ENCODE measurements at regions not wholly inside any gene's neighbourhood (a gene's known extent, or its start where the extent isn't known, plus 50 kb on each side); places are given as distances from the start of the nearest gene placed in this dataset.

GRCh38 chr5:120035181-120035580 lies 405.8 kb downstream of the FAM170A start:
- H3K4me1 ChIP-seq (ENCODE audit: control insufficient read depth in 2 of 2, insufficient read depth in 1 of 2, low read depth in 1 of 2, low read length in 2 of 2), result no peaks in the 10 kb centered on the region
- no peak overlapping the region for H3K27ac ChIP-seq (replicated peaks; ENCODE audit: low read length)
- no peak overlapping the region for H2AFZ ChIP-seq (ENCODE audit: low read length)
- H3K23ac ChIP-seq (ENCODE audit: low read depth, low read length, poor library complexity), result no peak overlapping the region
- H3K4ac ChIP-seq (ENCODE audit: low read length), result no peak overlapping the region
- H3K79me1 ChIP-seq (ENCODE audit: low read depth, low read length), result no peaks in the 10 kb centered on the region
- no peak for DNase-seq (ENCODE audit: low spot score)
- H4K91ac ChIP-seq (ENCODE audit: low read depth, low read length, poor library complexity), result no peak overlapping the region
- no peak overlapping the region for H2BK120ac ChIP-seq (ENCODE audit: low read depth, low read length)
- no peak overlapping the region for H2BK15ac ChIP-seq (ENCODE audit: low read length)
- no peak overlapping the region for H2BK12ac ChIP-seq (ENCODE audit: low read length)
- H3K4me2 ChIP-seq (ENCODE audit: insufficient read depth, low read length, poor library complexity, severe bottlenecking), result no peak overlapping the region
- no peak overlapping the region for H2AK5ac ChIP-seq (ENCODE audit: low read depth, low read length)
- H4K8ac ChIP-seq (ENCODE audit: low read depth, low read length), result no peak overlapping the region
- H2BK5ac ChIP-seq (ENCODE audit: low read length), result no peak overlapping the region
- no peaks in the 10 kb centered on the region for H3K27me3 ChIP-seq (ENCODE audit: control insufficient read depth in 3 of 3, insufficient read depth in 3 of 3, low read depth in 1 of 3, low read length in 3 of 3)
- H3K4me3 ChIP-seq (ENCODE audit: low read length in 2 of 2), result no peak overlapping the region
- H3K36me3 ChIP-seq (replicated peaks in 1 of 2; ENCODE audit: control insufficient read depth in 2 of 2, insufficient read depth in 2 of 2, low read length in 2 of 2), result no peaks in the 10 kb centered on the region
- no peak overlapping the region for H3K18ac ChIP-seq (ENCODE audit: low read length)
- H3K14ac ChIP-seq (ENCODE audit: low read length), result no peak overlapping the region
- H3K9me3 ChIP-seq (replicated peaks in 1 of 2; ENCODE audit: control insufficient read depth in 2 of 2, insufficient read depth in 1 of 2, low read depth in 1 of 2, low read length in 2 of 2), result no peaks in the 10 kb centered on the region
- H3K9ac ChIP-seq (ENCODE audit: low read depth, low read length, poor library complexity), result no peak overlapping the region

- H2AFZ ChIP-seq (ENCODE audit: low read length), result no peak overlapping the region
- no peak overlapping the region for H3K18ac ChIP-seq (ENCODE audit: low read length)
- no peak overlapping the region for H2BK12ac ChIP-seq (ENCODE audit: low read length)
- H3K27me3 ChIP-seq (ENCODE audit: control insufficient read depth in 3 of 3, insufficient read depth in 3 of 3, low read depth in 1 of 3, low read length in 3 of 3), result no peaks in the 10 kb centered on the region
- H2BK5ac ChIP-seq (ENCODE audit: low read length), result no peak overlapping the region
- no peak overlapping the region for H3K14ac ChIP-seq (ENCODE audit: low read length)
- no CpG with 5 or more reads among the region's 16 CpGs for WGBS, 2 donors (ENCODE audit: extremely low coverage in 2 of 2, insufficient read length in 2 of 2, insufficient replicate concordance in 1 of 2)
- no peak overlapping the region for H2AK5ac ChIP-seq (ENCODE audit: low read depth, low read length)
- H2BK15ac ChIP-seq (ENCODE audit: low read length), result no peak overlapping the region
- no peak overlapping the region for H3K4ac ChIP-seq (ENCODE audit: low read length)
- no peaks in the 10 kb centered on the region for H3K4me1 ChIP-seq (ENCODE audit: control insufficient read depth in 2 of 2, insufficient read depth in 1 of 2, low read depth in 1 of 2, low read length in 2 of 2)
- no peak overlapping the region for H4K91ac ChIP-seq (ENCODE audit: low read depth, low read length, poor library complexity)
- no peak overlapping the region for H3K4me3 ChIP-seq (ENCODE audit: low read length in 2 of 2)
- H2BK120ac ChIP-seq (ENCODE audit: low read depth, low read length), result no peak overlapping the region
- H3K79me1 ChIP-seq (ENCODE audit: low read depth, low read length), result no peaks in the 10 kb centered on the region
- H3K27ac ChIP-seq (replicated peaks; ENCODE audit: low read length), result no peak overlapping the region
- no peaks in the 10 kb centered on the region for H3K36me3 ChIP-seq (replicated peaks in 1 of 2; ENCODE audit: control insufficient read depth in 2 of 2, insufficient read depth in 2 of 2, low read length in 2 of 2)
- no peak overlapping the region for H3K23ac ChIP-seq (ENCODE audit: low read depth, low read length, poor library complexity)
- no peak overlapping the region for H3K9ac ChIP-seq (ENCODE audit: low read depth, low read length, poor library complexity)
- H3K9me3 ChIP-seq (replicated peaks in 1 of 2; ENCODE audit: control insufficient read depth in 2 of 2, insufficient read depth in 1 of 2, low read depth in 1 of 2, low read length in 2 of 2), result no peaks in the 10 kb centered on the region
- H3K4me2 ChIP-seq (ENCODE audit: insufficient read depth, low read length, poor library complexity, severe bottlenecking), result no peak overlapping the region
- no peak for DNase-seq (ENCODE audit: low spot score)
- H4K8ac ChIP-seq (ENCODE audit: low read depth, low read length), result no peak overlapping the region
Observed at GRCh38 chr5:120035815-120036577, 406.6 kb downstream of the FAM170A start.

DNA sequence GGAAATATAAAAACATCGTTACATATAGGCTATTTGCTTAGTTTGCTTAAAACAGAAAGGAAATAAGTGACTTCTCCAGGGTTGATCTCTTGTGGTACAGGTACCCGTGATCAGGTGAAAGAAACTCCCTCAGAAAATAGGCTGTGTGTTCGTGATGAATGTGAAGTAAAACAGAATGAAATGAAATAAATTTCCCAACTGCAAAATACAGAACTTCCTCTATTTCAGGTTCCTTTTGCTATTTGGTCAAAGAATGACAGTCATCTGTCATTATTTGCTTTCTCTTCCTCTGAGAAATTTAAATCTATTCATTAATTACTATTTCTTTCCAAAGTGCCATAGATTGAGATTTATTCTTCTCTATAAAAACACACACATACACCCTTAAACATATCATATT lies 408.1 kb downstream of the FAM170A start:
- Histone ChIP-seq H3K27me3 (ENCODE audit: control insufficient read depth in 3 of 3, insufficient read depth in 3 of 3, low read depth in 1 of 3, low read length in 3 of 3) (no peaks in the 10 kb centered on the region), H3K4me1 (ENCODE audit: control insufficient read depth in 2 of 2, insufficient read depth in 1 of 2, low read depth in 1 of 2, low read length in 2 of 2) (no peaks in the 10 kb centered on the region), H3K27ac (replicated peaks; ENCODE audit: low read length) (no peak overlapping the region), H3K79me1 (ENCODE audit: low read depth, low read length) (no peaks in the 10 kb centered on the region), H2BK15ac (ENCODE audit: low read length) (no peak overlapping the region), H4K8ac (ENCODE audit: low read depth, low read length) (no peak overlapping the region), H2BK12ac (ENCODE audit: low read length) (no peak overlapping the region), H2BK5ac (ENCODE audit: low read length) (no peak overlapping the region), H3K9ac (ENCODE audit: low read depth, low read length, poor library complexity) (no peak overlapping the region), H3K36me3 (replicated peaks in 1 of 2; ENCODE audit: control insufficient read depth in 2 of 2, insufficient read depth in 2 of 2, low read length in 2 of 2) (no peaks in the 10 kb centered on the region), H2AFZ (ENCODE audit: low read length) (no peak overlapping the region), H2BK120ac (ENCODE audit: low read depth, low read length) (no peak overlapping the region), H3K4me2 (ENCODE audit: insufficient read depth, low read length, poor library complexity, severe bottlenecking) (no peak overlapping the region), H3K18ac (ENCODE audit: low read length) (no peak overlapping the region), H3K4me3 (ENCODE audit: low read length in 2 of 2) (no peak overlapping the region), H3K23ac (ENCODE audit: low read depth, low read length, poor library complexity) (no peak overlapping the region), H2AK5ac (ENCODE audit: low read depth, low read length) (no peak overlapping the region), H3K9me3 (replicated peaks in 1 of 2; ENCODE audit: control insufficient read depth in 2 of 2, insufficient read depth in 1 of 2, low read depth in 1 of 2, low read length in 2 of 2) (no peaks in the 10 kb centered on the region), H4K91ac (ENCODE audit: low read depth, low read length, poor library complexity) (no peak overlapping the region), H3K4ac (ENCODE audit: low read length) (no peak overlapping the region), H3K14ac (ENCODE audit: low read length) (no peak overlapping the region)
- no peak for DNase-seq (ENCODE audit: low spot score)
- no CpG with 5 or more reads among the region's 3 CpGs for WGBS, 2 donors (ENCODE audit: extremely low coverage in 2 of 2, insufficient read length in 2 of 2, insufficient replicate concordance in 1 of 2)

DNA sequence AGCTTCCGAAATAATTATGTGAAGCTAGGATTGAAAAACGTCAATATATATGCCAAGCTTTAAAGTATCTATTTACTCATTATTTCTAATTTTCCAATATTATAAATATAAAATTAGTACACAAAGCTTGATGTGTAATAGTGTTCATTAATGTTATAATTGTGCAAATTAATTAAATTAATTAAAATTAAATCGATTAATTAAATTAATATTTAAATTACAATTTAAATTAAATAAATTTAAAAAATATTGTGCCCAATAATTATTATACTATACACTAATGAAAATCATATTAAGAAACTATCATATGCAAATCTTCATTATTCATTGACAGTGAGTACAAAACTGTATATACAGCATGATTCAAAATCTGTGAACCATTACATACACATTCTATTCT lies 409.8 kb downstream of the FAM170A start:
- Histone ChIP-seq H3K4me1 (ENCODE audit: control insufficient read depth in 2 of 2, insufficient read depth in 1 of 2, low read depth in 1 of 2, low read length in 2 of 2) (no peaks in the 10 kb centered on the region), H3K27me3 (ENCODE audit: control insufficient read depth in 3 of 3, insufficient read depth in 3 of 3, low read depth in 1 of 3, low read length in 3 of 3) (no peaks in the 10 kb centered on the region)
- no CpG with 5 or more reads among the region's 3 CpGs for WGBS, 2 donors (ENCODE audit: extremely low coverage in 2 of 2, insufficient read length in 2 of 2, insufficient replicate concordance in 1 of 2)

More for the DNA sequence above, 409.8 kb downstream of the FAM170A start:
- H3K14ac ChIP-seq (ENCODE audit: low read length), result no peak overlapping the region
- H3K4me3 ChIP-seq (ENCODE audit: low read length in 2 of 2), result no peak overlapping the region
- no peak overlapping the region for H3K9ac ChIP-seq (ENCODE audit: low read depth, low read length, poor library complexity)
- no peak for DNase-seq (ENCODE audit: low spot score)
- H2AFZ ChIP-seq (ENCODE audit: low read length), result no peak overlapping the region
- H3K9me3 ChIP-seq (replicated peaks in 1 of 2; ENCODE audit: control insufficient read depth in 2 of 2, insufficient read depth in 1 of 2, low read depth in 1 of 2, low read length in 2 of 2), result no peaks in the 10 kb centered on the region
- H3K27ac ChIP-seq (replicated peaks; ENCODE audit: low read length), result no peak overlapping the region
- no peaks in the 10 kb centered on the region for H3K79me1 ChIP-seq (ENCODE audit: low read depth, low read length)
- no peak overlapping the region for H3K4me2 ChIP-seq (ENCODE audit: insufficient read depth, low read length, poor library complexity, severe bottlenecking)
- no peak overlapping the region for H2BK120ac ChIP-seq (ENCODE audit: low read depth, low read length)
- H3K18ac ChIP-seq (ENCODE audit: low read length), result no peak overlapping the region
- H3K36me3 ChIP-seq (replicated peaks in 1 of 2; ENCODE audit: control insufficient read depth in 2 of 2, insufficient read depth in 2 of 2, low read length in 2 of 2), result no peaks in the 10 kb centered on the region
- no peak overlapping the region for H2BK12ac ChIP-seq (ENCODE audit: low read length)
- no peak overlapping the region for H2BK5ac ChIP-seq (ENCODE audit: low read length)
- no peak overlapping the region for H2BK15ac ChIP-seq (ENCODE audit: low read length)
- no peak overlapping the region for H4K91ac ChIP-seq (ENCODE audit: low read depth, low read length, poor library complexity)
- H3K4ac ChIP-seq (ENCODE audit: low read length), result no peak overlapping the region
- H3K23ac ChIP-seq (ENCODE audit: low read depth, low read length, poor library complexity), result no peak overlapping the region
- no peak overlapping the region for H4K8ac ChIP-seq (ENCODE audit: low read depth, low read length)
- no peak overlapping the region for H2AK5ac ChIP-seq (ENCODE audit: low read depth, low read length)

All from neuronal stem cell (in vitro differentiated cells).